GM18858 (cell line): ENCODE measurements at regions not wholly inside any gene's neighbourhood (a gene's known extent, or its start where the extent isn't known, plus 50 kb on each side); places are given as distances from the start of the nearest gene placed in this dataset.
"Not testable (repeated sequence)": the region's sequence is repeated elsewhere in the genome, so short reads cannot be mapped to it uniquely, and the experiment has no call there.

Source experiments
- ATAC-seq: cut with Tn5 transposase; IDR thresholded peaks from one replicate; pipeline ENCODE4 v1.9.1; 2021; ENCODE audit not compliant: unreplicated experiment

DNA sequence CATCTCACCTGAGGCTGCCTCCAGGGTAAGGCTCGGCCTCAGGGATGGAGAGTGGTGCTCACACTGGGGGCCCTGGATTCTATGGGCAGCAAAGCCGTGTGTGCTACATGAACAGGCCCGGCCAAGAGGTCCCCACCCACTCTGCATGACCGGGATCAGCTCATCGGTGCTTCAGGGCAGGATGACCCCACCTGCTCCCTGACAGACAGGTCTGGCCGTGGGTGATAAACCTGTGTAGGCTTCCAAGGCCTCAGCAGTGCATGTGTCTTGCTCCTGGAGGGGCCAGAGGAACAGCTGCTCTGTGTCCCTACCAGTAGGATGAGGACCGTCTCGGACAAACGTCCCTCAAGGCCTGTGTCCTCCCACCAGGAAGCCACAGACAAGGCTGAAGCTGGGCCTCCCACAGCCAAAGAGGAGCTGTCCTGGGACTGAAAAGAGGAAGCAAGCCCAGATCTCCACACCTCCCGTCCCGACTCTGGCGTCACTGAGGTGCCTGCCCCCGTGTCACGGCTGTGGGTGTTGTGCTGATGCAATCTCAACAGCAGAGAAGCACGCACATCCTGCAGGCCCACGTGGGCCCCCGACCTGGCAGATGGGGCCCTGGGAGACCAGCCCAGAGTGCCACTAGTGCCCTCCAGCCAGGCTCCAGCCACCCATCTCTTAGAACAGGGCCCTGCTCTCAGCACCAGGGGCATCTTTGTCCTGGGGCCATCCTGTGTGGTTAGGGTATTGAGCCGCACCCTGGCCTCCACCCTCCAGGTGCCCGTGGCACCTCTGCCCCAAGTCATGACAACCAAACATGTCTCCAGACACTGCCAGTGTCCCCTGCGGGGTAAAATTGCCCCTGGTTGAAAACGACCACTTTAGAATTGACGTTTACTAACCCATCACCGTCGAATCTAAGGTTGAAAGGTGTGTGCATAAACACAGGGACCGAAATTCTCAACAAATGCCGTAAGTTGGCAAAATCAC lies 5455.9 kb upstream of the TPTE start:
- ATAC-seq: not testable (repeated sequence)

DNA sequence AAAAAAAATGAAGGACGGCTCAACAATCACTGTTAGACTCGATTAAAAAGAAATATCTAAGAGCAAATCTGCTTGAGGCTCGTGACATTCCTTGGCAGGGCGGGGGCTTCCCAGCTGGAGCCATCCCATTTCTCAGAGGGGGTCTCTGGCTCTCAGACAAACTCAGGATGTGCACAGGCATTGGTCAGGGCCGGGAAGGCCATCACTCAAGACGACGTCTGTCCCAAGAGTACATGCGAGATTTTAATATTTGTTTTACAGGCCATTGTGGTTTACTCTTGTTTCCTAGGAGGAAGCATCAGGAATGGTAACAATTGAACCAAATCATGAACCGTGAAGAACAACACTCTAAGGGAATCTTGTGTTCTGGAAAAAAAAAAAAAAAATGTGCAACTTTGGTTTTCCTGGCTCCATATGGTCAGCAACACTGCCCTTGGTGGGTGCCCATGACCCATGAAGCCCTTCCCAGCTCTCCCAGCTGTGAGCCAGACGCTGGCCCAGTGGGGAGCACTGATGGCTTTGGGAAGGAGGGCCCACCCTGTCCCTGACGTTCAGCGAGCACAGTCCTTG lies 5454.6 kb upstream of the TPTE start:
- ATAC-seq: not testable (repeated sequence)

DNA sequence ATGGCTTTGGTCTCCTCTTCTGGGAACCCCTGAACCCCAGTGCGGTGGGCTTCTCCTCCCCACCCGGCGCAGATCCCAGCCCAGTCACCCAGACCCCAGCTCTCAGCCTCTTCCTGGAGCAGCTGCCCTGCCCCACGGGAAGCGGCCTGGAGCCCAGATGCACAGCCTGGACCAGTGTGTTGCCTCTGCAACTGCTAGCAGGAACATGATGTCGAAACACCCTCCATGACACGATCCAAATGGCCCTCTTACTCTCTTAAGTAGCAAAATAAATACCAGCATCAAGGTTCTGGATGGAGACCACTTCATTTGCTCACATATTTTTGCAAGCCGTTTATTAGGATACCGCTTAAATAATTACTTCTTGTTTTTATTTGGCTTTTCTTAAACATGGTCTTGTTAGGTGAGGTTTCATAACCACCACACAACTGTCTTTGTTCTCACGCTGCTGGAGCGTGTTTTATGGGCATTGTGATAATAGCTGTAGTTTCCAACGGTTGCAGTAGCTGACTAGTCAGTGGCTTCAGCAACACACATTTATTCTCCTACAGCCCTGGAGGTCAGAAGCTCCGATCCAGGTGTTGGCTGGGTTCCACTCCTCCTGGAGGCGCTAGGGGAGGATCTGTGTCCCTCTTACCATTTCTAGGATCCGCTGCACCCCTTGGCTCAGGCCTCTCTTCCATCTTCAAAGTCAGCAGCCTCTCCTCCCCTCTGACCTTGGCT lies 5453.9 kb upstream of the TPTE start:
- ATAC-seq: not testable (repeated sequence)

DNA sequence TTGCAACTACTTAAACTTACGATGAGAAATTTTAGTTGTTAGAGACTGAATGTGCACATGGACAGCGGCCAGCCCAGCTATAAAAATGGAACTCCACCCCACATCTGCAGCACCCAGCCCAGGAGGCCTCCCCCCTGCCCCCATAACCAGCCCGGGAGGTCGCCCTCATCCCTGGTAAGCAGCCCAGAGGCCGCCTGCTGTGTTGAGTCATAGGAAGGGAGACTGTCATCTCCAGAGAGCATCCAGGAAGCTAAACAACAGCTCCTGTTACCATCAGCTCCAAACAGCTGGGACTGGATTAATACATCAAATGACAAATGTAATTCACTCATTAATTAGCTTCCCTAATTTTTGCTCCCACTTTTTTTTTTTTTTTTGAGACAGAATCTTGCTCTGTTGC lies 5452.7 kb upstream of the TPTE start:
- ATAC-seq: not testable (repeated sequence)

DNA sequence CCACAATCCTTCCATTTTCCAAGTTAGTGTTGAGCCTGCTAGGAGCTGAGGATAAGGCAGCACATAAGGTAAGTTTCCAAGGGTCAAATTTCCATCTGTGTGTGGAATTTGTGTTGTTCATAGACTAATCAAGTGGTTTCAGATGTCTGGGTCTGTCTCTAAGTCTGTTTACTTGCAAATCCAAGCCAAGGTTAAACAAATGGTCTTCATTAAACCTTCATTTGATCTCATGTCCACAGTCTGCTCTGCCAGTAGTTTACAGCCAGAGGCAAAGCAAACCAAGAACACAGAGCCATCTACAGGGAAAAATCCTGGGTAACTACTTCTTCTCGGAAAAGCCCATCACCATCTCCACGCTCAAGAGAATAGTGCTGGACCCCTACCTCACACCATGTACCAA lies 5450.2 kb upstream of the TPTE start:
- not testable (repeated sequence) for ATAC-seq

DNA sequence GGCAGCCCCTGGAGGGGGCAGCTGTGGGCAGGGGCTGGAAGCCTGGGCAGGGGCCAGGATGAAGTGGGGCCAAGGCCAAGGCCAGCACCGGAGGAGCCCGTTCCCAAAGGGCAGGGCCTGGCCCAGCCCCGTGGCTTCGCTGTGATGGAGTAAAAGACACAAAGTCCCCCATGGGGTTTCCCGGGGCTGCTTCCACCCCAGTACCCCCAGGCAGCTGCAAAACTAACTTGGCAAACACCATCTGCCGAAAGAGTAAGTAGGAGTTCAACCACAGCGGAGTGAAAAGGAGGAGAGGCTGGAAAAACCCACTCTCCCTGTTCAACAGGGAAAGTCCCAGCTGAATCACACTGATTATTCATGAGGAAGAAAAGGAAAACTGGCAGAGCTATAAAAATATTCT lies 5444.5 kb upstream of the TPTE start:
- not testable (repeated sequence) for ATAC-seq

DNA sequence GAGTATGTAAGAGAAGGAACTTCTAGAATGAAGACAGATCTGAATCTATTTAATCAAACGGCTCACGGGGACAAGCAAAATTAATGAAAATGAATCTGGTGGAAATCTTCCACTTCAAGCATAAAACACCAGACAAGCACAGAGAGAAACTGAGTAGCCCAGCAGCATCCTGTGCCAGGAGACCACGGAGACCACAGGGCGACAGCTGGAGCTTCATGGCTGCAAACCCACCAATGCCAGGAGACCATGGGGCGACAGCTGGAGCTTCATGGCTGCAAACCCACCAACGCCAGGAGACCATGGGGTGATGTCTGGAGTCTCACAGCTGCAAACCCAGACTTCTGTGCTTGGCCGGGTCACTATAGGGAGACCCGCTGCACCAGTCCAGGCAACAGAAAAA lies 5442.0 kb upstream of the TPTE start:
- ATAC-seq: not testable (repeated sequence)

DNA sequence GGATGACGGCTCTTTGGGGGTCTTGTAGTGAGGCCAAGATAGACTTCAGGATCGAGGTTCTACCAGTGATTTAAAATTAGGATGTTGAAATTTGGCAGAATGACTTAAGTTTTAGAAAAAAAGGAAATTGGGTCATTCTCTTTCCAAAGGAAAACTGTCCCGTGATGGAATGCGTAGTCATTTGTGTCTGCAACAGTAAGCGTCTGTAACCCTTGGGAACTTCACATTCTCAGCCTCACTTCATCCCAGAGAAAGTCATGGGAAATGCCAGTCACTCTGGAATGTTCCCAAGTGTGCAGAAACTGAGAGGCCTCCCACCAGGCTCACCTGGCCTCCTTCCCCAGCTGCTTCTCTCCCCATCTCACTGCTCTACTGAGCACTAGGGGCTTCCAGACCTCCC lies 5441.4 kb upstream of the TPTE start:
- not testable (repeated sequence) for ATAC-seq

DNA sequence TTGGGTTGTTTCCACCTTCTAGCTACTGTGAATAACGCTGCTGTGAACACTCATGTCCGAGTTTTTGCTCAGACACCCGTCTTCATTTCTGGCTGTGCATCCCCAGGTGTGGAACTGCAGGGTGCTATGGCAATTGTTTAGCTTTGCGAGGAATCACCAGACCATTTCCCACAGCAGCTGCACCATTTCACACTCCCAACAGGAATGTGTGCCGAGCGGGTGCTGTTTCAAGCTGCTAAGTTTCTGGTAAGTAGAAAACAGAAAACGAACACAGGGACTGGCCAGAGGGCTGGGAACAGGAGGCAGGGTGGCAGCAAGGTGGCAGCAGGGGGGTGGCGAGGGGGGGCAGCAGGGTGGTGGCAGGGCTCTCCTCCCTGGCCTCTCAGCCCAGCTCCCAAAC lies 5437.1 kb upstream of the TPTE start:
- ATAC-seq: not testable (repeated sequence)

DNA sequence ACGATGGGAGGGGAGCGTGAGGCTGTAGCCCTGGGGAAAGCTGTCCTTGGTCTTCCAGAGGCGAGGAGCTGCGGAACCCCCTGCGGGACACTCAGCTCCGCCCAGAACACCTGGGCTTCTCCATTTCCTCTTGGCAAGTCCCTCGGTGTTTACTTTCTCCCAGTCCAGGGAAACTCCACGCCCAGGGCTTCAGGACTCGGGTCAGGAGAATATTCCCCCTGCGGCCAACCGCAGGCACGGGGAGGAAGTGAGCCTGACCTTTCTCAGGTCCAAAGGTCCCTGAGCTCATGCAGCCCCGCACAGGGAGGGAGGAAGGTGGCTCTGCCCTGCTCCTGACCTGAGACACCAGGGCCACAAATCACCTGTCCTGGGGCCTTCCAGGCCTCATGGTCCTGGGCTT lies 5435.9 kb upstream of the TPTE start:
- ATAC-seq: not testable (repeated sequence)

DNA sequence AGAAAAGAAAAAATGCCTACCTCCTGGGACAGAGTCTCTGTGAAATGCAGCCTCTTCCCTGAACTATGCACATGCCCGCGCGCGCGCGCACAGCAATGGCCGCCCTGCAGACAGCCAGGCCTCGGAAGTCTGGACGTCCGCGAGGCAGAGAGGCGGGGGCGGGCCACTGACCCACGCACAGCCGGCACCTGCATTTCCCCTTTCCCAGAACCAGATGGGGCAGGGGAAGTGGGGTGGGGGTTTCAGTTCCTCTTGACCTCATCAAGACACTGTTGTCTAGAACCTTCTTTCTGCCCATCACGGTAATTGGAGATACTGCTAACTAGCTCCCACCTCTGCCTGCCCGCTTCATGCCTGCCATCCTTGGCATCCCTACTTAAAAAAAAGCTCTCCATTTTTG lies 5435.0 kb upstream of the TPTE start:
- ATAC-seq: not testable (repeated sequence)

DNA sequence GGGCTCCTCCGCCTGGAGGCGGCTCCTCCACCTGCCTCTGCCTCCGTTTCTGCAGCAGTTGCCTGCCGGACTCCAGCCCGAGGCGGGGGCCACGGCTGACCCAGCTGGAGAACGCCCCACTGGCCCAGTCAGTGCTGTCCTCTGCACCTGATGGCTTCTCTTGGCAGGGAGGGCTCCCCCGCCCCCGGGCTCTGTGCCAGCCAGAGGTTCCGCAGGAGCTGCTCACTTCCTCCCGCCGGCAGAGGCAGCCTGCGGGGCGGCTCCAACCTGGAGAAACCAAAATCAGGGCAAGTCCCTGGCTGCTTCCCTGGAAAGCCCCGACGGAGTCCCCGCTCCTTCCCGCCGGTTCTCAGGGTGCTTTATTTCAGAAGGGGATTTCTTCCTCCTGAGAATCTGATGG lies 5432.6 kb upstream of the TPTE start:
- not testable (repeated sequence) for ATAC-seq

DNA sequence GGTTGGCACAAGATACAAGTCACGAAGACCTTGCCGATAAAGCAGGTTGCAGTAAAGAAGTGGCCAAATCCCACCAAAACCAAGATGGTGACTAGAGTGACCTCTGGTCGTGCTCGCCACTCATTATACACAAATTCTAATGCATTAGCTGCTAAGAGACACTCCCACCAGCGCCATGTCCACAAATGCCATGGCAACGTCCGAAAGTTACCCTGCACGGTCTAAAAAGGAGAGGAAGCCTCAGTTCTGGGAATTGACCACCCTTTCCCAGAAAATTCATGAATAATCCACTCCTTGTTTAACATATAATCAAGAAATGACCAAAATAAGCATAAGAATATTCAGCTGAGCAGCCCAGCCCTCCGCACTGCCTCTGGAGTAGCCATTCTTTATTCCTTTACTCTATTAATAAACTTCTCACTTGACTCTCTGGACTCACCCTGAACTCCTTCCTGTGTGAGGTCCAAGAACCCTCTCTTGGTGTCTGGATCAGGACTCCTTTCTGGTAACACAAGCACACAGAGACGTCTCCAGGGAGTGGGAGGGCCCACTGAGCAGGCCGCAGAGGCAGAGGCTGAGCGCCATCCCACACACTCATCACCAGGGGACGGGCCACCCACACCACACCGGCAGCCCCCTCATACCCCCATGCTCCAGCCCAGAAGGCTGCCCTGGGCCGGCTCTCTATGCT lies 5431.8 kb upstream of the TPTE start:
- not testable (repeated sequence) for ATAC-seq

DNA sequence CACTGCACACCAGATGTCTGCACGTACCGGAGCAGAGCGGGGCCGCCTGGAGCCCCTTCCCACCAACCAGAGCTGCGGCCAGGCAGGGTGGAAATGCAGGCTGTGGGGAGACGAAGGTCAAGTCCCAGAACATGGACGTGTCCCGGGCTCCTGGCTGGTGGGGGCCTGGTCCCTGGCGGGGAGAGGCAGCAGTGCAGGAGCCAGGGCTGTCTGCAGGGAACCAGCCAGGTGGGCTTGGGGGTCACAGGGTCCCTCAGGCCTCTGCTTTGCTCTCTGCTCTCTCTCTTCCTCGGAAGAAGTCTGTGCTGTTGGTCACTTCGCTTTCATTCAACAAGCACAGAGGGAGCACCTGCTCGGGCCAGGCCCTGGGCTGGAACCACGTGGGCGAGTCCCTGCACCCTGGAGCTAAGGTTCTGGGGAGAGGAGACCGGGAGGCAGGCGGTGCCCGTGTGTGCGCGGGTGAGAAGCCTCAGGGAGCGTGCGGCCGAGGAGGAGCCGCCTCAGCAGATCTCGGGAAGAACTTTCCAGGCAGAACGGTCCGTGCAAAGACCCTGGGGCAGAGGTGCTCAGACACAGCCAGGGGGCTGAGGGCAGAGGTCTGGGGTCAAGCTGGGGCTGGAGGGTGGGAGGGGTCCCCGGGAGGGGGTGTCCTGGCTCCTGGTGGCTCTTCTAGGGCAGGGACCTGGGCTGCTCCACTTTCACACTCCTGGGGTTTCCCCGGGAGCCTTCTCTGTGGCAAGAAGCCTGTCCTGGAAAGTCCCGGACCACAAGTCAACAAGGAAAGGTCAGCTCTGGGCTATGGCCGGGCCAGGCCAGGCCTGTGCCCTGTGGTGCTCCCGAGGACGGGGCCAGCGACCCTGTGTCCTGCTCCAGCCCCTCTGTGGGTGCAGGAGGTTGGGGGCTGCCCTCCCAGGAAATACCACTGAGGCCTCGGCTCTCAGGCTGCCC lies 5431.0 kb upstream of the TPTE start:
- not testable (repeated sequence) for ATAC-seq

DNA sequence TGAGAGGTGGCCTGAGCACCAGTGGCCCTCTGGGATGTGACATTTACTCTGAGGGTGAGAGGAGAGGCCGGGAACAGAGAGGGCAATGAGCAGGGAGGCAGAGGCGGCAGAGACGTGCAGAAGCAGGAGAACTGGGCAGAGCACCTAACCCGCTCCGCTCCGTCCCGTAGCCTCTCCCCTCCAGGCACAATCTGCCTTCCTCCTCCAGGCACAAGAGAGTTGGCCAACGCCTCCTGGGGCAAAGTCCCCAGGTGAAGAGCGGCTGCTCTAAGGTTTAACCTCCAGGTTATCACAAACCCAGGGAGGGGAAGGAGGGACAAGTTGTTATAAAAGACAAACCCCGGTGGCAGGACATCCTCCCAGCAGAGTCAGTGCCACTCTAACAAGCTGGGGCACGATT lies 5430.1 kb upstream of the TPTE start:
- not testable (repeated sequence) for ATAC-seq

DNA sequence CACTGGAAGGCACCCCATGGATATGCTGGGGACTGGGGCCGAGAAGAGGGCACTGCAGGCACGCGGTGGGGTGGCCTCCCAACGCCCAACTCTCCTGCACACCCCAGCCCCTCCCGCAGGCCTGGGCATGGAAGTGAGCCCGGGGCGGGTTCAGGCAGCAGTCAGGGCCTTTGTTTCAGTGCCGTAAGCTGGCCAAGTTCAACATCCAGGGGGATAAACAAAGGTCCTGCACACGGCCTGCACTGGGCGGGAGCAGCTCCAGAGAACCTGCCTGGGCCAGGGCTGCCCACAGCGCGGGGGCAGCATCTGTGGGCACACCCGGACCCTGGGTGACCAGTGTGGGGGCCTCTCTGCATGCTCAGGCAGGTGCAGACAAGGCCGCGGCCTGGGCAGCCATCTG lies 5425.8 kb upstream of the TPTE start:
- ATAC-seq: not testable (repeated sequence)

DNA sequence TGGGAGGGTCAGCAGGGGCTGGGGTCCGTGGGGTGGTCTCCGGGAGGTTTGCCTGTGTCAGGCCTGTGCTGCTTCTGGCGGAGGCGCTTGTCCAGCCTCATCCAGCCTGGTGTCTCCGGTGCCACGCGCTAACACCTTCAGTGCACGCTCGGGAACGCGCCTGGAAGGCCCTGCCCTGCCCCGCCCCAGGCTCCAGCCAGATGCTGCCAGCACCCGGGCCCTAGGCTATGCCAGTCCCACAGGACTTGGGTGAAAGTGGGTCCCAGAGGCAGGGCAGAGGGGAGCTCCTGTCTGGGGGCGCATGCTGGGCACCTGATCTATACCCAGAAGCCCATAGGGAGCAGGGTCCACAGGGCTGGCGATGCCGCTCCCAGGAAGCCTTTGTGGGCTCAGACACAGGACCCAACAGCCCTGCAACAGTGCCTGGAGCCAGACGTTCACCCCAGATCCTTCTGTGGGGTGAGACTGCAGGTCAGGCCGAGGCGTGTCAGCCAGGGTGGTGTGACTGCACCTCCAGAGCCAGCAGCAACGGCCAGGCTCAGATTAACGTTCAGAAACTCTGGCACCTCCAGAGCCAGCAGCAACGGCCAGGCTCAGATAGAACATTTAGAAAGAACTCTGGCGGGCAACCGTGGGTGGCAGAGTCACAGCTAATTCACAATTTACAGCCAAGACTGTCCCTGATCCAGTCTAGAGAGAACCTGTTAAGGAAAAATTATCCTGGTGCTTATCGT lies 5423.2 kb upstream of the TPTE start:
- ATAC-seq: not testable (repeated sequence)

DNA sequence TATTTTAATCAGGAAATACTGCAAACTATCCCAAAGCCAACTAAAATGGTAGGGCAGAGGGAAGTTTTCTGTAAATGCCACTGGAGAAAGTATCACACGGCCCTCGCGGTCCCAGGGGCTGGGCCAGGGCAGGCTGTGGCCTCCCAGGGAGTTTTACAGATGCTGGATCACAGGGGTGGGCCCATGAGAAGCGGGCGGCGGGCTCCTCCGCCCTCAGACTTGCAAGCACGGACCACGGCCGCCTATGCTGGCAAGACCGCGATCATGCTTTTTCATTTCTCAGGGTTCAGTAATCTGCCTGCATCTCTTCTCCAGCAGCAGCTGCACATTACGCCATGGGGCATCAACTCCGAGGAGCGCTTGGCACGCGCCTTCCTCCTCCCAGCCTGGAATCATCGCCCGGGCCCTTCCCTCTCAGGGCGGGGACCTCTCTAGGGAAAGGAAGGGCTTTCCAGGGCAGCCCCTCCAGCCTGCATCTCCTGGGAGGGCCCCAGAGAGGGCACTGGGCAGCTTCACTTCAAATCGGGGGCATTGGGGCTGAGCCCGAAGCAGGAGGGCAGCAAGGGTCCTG lies 5420.7 kb upstream of the TPTE start:
- ATAC-seq: not testable (repeated sequence)

DNA sequence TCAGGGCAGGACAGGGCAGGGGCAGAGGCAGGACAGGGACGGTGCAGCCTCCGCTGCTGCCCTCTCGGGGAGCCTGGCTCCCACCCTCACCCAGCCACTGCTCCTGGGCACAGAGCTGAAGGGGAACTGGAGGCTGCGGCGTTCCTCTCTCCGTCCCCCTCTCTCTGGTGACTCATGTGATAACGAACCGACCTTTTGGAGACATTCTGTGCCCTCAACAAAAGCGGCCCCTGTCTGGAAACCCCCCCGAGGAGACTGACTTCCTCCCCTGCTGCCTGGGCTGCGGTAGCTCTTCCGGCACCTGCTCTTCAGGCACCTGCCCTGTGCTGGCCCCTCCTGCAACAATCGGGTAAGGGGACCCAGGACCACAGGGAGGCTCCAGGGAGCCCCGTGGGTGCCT lies 5419.6 kb upstream of the TPTE start:
- ATAC-seq: not testable (repeated sequence)
